ENCODE measurements at regions not wholly inside any gene's neighbourhood (a gene's known extent, or its start where the extent isn't known, plus 50 kb on each side); places are given as distances from the start of the nearest gene placed in this dataset.

GRCh38 chr15:53414167-53414566 is 345.3 kb downstream of the WDR72 start:
- no peak for TF ChIP-seq POLR2A (IDR thresholded peaks at IDR 0.05)
- TF ChIP-seq CTCF (IDR thresholded peaks at IDR 0.05) = no peak
